HG02973 (cell line): ENCODE measurements at regions not wholly inside any gene's neighbourhood (a gene's known extent, or its start where the extent isn't known, plus 50 kb on each side); places are given as distances from the start of the nearest gene placed in this dataset.

Experiments
- ATAC-seq: cut with Tn5 transposase; IDR thresholded peaks from one replicate; pipeline ENCODE4 v1.9.1; 2021; ENCODE audit warnings: moderate library complexity; ENCODE audit not compliant: unreplicated experiment

DNA sequence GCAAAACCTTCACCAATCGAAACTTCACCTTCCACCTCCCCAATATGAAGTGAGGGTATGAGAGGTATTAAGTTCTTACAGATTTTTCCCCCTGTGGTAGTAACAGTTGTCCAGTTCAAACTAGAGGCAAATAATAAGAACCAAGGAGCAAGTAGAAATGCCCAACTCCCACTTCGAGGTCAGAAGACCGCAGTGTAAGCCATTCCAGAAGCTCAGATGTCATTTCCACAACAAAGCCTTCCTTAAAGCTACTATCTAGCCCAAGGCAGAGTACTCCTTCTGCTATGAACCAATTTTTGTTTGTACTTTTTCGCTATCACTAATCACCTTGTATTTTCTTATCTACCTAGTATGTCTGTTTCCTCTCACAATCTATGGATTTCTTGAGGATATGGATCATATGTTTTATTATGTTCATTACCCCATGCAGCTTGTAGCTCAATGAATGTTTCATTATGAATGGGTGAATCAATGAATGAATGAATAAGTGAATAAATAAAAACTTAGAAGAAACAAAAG lies 235.7 kb upstream of the KCNMB2 start:
- no peak for ATAC-seq

DNA sequence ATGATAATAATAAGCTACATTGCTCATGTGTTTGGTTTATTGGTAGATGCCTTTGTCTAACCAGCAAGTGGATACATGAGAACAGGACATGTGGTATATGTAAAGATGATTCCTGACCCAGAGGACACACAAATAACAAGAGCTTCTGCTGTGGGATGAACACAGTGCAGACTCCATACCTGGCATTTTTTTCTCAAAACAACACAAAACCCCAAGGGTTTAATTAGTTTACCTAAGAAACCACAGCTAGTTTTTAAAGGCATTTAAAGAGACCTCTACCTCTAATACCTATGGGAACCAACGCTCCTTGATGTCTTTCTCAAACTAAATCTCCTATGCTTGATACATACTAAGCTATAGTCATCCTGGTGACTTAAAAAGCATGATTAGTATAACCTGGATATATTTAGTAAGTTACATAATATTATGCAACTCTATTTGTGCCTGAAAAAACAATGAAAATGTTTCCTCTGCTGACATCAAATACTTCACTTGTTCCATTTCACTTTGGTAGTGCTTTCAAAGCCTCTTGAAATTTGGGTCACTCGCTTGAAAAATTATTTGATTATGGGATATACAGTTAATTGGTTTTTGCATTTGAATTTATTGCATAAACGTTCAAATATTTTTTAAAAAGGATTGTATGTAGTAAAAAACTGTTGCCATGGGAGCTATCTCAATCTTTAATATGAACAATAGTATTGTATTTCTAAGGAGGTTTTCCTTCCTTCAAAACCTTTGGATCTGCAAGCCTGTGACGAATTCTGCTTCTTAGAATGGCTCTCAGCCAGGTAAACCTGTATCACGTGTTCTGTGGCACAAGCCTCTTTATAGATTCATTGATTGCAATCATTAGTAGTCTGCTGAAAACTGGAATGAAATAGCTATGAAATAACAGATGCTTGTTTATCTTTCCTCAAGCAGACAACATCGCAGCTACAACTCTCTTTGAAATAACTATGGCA lies 233.0 kb upstream of the KCNMB2 start:
- no peak for ATAC-seq

DNA sequence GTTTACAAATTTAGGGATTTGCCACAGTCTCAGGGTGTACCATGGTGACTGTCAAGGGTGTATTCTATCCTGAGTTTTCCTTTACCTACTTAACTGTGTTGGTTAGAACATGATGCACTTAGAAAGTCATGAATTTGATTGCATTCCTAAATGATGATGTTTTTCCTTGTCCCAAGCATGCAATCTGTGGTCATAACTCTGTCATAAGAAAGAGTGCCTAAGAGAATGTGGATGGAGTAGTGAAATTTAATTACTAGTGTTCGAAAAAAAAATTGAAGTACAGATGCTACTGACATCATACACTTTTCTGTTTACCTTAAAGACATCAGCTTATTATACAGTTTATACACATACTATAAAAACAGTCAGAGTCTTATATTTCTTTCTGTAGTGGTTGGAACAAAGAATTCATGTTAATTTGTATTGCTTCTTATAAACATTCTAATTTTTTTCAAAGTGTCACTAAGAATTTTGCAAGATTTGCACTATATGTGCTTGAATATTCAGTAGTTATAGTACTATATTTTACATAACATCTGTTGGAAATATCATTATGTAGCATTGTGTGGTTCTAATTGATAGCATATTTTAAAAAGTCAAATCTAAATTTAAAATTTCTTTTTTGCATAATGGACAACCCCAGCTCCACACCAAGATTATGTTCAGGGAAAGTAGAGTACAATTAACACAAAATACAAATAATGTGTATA lies 231.3 kb upstream of the KCNMB2 start:
- ATAC-seq, result no peak

DNA sequence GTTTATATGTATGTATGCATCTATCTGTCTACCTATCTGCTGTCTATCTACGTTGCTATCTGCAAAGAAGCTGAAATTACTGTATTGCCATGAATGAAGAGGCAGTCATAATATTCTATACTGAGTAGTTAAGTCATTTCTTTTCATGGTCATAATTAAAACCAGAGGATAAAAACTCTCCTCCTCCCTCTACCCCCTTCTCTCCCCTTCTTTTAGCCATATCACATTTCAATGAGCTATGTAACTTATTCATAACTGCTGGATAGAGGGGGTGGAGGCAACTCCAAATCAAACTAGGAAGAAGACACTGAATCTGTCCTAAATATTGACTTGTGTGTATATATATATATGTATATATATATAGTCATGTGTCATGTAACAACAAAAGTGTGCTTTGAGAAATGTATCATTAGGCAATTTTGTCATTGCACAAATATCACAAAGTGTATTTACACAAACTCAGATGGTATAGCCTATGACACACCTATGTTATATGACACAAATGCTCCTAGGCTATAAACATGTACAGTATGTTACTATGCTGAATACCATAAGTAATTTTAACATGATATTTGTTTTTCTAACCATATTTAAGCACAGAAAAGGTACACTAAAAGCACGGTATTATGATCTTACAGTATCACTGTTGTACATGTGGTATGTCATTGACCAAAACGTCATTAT lies 229.7 kb upstream of the KCNMB2 start:
- ATAC-seq, result no peak

DNA sequence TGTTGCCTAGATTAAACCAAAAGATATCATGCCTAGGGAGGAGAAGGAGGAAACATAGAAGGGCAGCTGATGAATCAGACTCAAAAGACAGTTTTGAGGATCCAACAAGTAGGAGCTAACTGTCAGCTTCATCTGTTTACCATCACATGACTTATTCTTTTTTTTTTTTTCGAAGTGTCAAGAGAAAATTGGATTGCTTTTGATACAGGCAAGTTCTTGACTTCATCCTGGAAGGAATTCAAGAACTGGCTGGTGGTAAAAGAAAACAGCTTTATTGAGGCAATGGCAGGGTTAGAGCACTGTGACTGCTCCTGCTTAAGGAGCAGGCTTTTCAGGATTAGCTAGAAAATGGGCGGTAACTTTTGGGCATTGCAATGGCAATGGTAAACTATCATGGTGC lies 227.5 kb upstream of the KCNMB2 start:
- ATAC-seq, result no peak

DNA sequence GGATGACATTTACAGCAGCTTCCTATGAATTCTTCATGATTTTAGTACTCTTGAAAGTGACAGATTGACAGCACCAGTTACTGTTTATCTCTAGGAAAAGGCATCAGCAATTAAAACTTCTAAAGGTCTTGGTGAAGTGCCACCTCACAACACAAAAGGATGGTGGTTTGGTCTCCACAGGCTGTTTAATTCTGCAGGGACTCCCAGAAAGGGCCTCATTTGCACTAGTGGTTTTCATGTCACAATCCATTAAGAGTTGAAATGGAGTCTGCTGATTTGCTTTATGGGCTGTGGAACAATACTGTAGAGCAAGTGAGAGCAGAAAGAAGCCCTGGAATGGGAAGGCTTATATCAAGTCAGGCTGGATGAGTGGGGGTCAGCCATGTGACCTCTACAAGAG lies 225.3 kb upstream of the KCNMB2 start:
- no peak for ATAC-seq

DNA sequence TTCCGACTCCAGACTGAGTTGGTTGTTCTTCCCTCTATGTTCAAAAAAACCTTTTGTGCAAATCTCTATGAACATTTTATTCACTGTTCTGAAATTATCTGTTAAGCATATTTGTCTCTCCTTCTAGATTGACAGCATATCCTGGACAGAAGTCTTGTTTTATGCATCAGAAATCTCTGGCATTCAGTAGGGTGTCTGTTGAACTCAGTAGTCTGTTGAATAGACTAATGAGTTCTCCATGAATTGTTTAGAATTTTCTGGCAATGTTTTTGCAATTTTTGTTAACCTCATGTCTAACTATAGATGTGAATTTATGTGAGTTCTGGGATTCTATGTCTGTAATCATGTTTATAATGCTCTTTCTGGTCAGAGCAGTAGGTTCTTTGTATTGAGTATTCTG lies 222.5 kb upstream of the KCNMB2 start:
- no peak for ATAC-seq

DNA sequence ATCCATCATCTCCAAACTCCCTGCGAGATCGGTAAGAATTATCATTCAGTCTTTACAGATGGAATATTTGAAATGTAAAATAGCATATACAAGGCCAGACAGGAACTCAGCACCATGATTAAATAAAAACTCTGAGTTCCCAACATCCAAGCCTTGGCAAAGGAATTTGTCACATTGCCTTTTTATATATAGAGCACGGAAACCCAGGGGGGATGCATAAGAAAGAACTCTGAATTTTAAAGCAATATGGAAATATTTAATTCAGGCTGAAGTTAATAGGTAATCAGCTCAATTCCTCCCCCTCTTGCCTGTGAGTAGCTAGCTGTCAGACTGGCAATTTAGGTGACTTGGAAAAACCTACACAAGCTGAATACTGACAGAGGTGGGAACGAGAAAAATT lies 217.9 kb upstream of the KCNMB2 start:
- ATAC-seq, result no peak

DNA sequence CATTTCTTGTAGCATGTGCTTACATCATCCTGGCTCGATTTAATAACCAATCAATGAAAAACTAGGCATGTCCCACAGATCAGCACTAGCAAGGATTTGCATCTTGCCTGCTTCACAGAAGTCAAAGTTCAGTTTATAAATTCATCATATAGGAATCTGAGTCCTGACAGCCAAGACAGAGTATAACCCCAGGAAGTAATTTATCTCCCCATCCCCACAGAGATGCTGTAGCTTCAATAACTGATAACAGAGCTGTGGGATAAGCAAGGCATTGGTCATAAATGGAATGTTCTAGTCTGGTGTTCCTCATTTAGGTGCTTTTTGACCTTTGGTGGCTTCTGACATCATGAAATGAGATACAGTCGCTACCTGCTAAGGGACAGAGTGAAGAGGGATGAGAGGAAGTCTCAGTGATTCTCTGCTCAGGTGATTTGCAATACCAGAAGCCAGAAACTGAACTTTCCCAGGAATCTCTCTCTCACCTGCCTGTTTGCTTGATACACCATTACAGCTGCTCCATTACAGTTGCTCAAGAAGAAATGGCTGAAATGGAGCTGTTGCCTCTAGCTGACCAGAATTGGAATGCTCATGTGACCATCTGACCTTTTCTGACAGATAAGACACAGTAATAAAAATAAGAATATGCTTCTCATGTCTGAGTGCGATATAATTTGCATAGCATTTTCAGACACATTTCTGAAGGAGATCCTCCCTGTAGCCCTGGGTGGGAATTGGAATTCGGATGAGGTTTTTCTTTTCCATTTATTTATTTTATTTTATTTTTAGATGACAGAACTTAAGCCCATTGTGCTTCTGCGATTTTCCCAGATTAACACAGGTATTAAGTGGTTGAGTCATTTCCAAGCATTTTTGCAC lies 217.1 kb upstream of the KCNMB2 start:
- ATAC-seq, result no peak

DNA sequence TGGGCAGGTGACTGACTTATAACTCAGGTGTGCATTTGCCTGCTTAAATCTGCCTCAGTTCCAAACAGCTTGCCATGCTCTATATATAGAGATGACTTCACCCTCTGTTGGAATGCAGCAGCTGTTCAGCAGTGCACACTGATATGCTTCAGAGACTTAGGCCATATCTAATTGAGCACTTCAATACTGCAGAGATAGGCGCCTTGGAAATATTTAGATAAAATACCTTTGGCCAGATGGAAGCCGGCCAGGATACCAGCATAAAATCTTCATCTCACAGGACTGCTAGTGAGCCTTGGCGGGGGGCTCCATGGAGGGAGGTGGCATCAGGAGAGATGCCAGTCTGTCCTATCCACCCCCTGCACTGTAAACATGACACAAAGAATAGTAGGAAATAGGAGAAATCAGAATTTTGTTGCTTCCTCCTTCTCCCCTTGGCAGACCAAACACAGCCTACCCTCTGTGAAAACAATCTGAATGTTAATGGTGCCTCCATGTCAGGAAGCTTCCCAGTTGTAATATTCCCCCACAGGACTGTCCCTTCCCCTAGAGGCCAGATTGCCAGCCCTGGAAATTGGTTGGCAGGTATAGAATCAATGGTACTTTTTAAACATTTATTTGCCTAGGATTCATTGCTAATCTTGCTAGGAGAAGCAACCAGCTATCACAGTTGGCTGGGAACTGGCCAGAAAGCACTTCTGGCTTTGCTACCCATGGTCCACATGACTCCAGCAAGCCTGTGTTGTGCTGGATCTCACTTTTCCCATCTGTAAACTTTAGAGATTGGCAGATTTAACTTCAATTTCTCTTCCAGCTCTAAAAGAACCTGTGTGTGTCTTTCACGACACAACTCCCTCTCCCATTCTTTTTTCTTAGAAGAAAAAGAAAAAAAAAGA lies 215.5 kb upstream of the KCNMB2 start:
- ATAC-seq, result no peak

DNA sequence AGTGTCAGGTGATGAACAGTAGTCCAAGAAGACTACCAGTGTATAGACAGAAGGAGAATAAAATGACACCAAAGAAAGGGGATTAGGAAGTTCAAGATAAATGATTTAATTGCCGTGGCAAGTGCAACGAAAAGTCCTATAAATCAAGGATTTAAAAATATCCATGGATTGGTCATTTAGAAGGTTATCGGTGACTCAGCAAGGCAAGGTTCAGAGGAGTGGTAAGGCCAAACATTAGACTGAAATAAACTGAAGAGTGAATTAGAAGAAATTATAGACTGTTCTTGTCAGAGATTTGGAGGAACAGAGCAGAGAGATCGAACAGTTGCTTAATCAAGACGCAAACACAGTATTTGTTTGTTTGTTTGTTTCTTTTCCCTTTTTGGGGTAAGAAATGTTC lies 211.9 kb upstream of the KCNMB2 start:
- ATAC-seq, result no peak

DNA sequence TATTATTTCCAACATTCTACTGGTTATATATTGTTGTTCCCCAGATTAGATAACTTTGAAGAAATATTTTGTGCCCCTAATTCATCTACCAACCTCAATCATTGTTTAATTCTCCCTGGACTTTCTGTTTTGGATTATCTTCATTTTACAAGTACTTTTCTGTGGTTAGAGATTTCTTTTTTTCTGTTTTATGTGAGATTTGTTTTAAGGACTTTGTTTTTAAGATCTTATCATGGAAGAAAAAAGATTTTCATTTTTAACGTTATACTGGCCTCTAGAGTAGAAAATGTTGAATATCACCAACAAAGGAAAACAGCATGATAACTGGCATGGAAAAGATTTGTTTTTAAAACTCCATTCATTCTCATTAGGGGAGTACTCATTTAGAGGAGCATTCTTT lies 210.9 kb upstream of the KCNMB2 start:
- no peak for ATAC-seq

DNA sequence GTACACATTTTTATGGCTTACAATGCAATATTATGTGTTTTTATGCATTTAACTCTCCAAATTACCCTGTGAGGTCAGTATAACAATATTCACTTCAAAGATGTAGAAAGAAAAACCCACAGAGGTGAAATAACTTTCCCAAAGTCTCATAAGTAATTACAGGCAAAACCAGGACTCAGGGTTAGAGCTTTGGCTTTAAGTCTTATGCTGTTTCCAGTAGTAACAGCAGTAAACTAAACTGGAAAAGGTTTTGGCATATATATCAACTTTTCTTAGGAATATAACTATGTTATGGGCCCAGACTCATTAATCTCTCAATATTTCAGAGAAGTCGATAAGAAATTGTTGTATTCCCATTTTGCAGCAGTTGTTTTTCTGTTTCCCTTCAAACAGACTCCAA lies 206.3 kb upstream of the KCNMB2 start:
- ATAC-seq, result no peak

DNA sequence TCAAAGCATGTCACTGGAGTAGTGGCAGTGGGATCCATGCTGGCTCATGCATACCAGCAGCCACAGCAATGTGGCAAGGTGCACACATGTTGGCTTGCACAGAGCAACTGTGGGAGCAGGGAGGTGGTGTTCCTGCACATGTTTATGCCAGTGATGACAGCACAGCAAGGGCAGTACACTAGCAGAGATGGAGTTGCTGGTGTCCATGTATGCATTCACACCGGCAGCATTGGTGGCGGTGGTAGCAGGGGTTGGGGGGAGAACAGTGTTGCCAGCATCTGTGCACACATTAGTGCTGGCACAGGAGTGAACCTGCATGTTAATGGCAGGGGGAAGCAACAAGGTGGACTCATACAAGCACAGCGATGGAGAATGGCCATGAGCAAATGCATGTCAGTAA lies 202.0 kb upstream of the KCNMB2 start:
- ATAC-seq, result no peak

DNA sequence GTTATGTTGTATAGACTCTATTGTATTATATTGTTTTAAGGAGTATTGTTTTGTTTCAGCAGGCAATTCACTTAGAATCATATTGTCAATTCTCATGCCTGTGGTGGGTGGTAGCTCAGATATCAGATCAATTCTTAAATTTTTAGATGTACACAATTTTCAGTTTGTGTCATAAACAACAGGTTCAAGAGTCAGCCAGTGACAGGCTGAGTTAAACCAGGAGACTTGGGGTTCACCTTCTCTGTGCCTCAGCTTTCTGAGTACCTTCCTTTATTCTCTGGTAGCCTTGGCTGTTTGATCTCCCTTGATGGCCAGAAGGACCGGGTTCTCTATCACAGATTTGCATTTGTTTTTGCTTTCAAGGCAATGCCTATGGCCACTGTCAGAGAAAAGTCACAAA lies 199.9 kb upstream of the KCNMB2 start:
- no peak for ATAC-seq

DNA sequence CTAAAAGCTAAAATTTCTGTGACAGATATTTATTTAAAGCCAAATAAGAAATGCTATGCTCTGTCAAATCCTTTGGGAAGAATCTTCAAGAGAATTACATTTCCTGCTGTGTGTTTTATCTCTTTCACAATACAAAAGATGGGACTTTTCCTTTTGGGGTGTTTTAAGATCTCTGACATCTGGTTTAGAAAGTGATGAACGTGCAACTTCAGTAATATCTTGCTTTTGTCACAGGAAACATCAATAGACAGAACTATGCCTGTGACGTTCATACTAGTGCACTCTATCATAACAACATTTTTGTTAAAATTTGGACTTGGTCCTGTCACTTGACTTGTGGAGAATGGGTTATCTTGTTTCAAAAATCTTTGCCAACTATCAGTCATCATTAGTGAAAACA lies 195.7 kb upstream of the KCNMB2 start:
- ATAC-seq, result no peak

DNA sequence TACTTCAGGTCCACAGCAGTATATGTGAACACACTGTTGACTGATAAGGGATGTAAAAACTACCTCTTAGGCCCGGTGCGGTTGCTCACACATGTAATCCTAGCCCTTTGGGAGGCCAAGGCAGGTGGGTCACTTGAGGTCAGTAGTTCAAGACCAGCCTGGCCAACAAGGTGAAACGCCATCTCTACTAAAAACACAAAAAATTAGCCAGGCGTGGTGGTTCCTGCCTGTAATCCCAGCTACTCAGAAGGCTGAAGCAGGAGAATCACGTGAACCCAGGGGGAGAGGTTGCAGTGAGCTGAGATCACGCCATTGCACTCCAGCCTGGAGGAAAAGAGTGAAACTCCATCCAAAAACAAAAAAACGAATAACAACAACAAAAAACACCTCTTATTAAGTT lies 194.6 kb upstream of the KCNMB2 start:
- no peak for ATAC-seq

DNA sequence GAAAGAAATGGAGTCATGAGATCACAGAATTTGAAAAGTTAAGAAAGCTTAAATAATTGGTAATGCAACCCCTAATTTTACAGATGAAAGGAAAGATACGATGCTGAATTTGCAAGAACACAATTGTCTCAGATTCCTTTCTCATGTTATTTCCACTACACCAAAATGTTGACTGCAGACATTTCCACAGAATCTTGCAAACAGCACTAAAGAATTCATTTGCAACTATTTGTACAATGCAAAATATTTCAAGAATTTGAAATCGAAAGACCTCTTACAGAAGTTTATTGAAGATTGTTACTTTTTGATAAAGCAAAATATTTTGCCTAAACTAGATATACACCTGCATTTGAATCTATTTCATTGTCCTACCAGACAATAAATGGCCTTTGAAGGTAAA lies 194.1 kb upstream of the KCNMB2 start:
- no peak for ATAC-seq

DNA sequence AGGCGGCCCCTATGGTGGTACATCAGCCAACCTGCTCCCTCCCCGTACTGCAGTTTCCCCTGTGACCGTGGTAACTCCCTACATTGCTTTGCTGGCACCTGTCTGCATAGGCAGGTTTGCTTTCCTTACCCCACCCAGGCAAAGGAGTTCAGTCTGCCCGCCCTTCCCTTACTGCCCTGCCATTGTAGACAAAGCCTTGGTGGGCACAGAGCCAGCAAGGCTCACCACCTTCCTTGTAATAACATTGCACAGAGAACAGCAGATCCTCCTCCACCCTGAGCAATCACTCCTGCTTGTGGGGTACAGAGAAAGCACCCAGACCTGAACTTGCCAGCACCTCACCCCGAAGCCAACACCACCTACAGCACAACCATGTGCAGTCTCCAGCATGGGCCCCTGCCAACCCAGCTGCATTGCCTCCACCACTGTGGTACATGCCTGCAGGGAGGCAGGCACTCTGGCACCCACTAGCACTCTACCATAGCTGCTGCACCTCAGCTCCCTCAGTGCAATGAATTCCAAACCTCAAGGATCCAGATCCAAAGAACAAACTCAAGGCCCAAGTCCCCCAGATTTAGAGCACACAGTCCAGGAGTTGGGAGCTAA lies 192.7 kb upstream of the KCNMB2 start:
- ATAC-seq, result no peak
